GM23338 (cell line): ENCODE measurements at regions not wholly inside any gene's neighbourhood (a gene's known extent, or its start where the extent isn't known, plus 50 kb on each side); places are given as distances from the start of the nearest gene placed in this dataset.

ENCODE experiments used
- ATAC-seq: fragments of 200-7000 bp; cut with Tn5 transposase; 3 replicates; pipeline ENCODE4 v1.9.1; 2020
- DNase-seq: peaks from one replicate; pipeline ENCODE4 v3.0.0-alpha.2; 2015; ENCODE audit warnings: low spot score
- H2AFZ ChIP-seq: fragments of 200-600 bp; sonication (generic); 2 replicates; pipeline ENCODE4 v1.8.0; 2016; ENCODE audit warnings: antibody characterized with exemption, mild to moderate bottlenecking, moderate library complexity
- H3F3A ChIP-seq: fragments of 200-600 bp; sonication (generic); replicated peaks from 2 replicates; pipeline ENCODE4 v1.8.0; 2017; ENCODE audit warnings: antibody characterized with exemption, mixed run types, low read depth
- H3K27ac ChIP-seq: fragments of 200-600 bp; sonication (generic); 2 replicates; pipeline ENCODE4 v1.6.1; 2016; ENCODE audit warnings: low read depth
- H3K27me3 ChIP-seq: fragments of 200-600 bp; sonication (generic); 2 replicates; pipeline ENCODE4 v1.8.0; 2016; ENCODE audit warnings: mild to moderate bottlenecking, mixed run types, moderate library complexity; ENCODE audit not compliant: insufficient read depth
- H3K36me3 ChIP-seq: fragments of 200-600 bp; sonication (generic); 2 replicates; pipeline ENCODE4 v1.8.0; 2016; ENCODE audit warnings: mild to moderate bottlenecking; ENCODE audit not compliant: insufficient read depth
- H3K4me1 ChIP-seq: fragments of 200-600 bp; sonication (generic); 2 replicates; pipeline ENCODE4 v1.8.0; 2016; ENCODE audit warnings: mild to moderate bottlenecking, moderate library complexity; ENCODE audit not compliant: insufficient read depth
- H3K4me2 ChIP-seq: fragments of 200-600 bp; sonication (generic); 2 replicates; pipeline ENCODE4 v1.7.1; 2017; ENCODE audit warnings: mixed run types
- H3K4me3 ChIP-seq: fragments of 200-600 bp; sonication (generic); 2 replicates; pipeline ENCODE4 v1.6.1; 2016; ENCODE audit warnings: mixed run types
- H3K79me2 ChIP-seq: fragments of 200-600 bp; sonication (generic); replicated peaks from 2 replicates; pipeline ENCODE4 v1.8.0; 2017; ENCODE audit warnings: mild to moderate bottlenecking; ENCODE audit not compliant: insufficient read depth
- H3K9me2 ChIP-seq: fragments of 200-600 bp; sonication (generic); 2 replicates; pipeline ENCODE4 v1.8.0; 2017; ENCODE audit not compliant: insufficient read depth
- H4K20me1 ChIP-seq: fragments of 200-600 bp; sonication (generic); replicated peaks from 2 replicates; pipeline ENCODE4 v1.8.0; 2017; ENCODE audit warnings: mild to moderate bottlenecking; ENCODE audit not compliant: insufficient read depth
- H3K27ac Mint-ChIP-seq: 2 replicates; pipeline ENCODE4 v1.8.0; 2020; ENCODE audit warnings: inconsistent platforms, mild to moderate bottlenecking, moderate library complexity, mixed read lengths
- H3K27me3 Mint-ChIP-seq: 3 replicates; pipeline ENCODE4 v1.8.0; 2022; ENCODE audit warnings: low read depth, mild to moderate bottlenecking, moderate library complexity, mixed read lengths, inconsistent platforms; ENCODE audit not compliant: insufficient read depth, poor library complexity
- H3K36me3 Mint-ChIP-seq: 3 replicates; pipeline ENCODE4 v1.8.0; 2021; ENCODE audit warnings: low read depth, mild to moderate bottlenecking, inconsistent platforms, moderate library complexity, mixed read lengths
- H3K4me1 Mint-ChIP-seq: 3 replicates; pipeline ENCODE4 v1.8.0; 2020; ENCODE audit warnings: mild to moderate bottlenecking, inconsistent platforms, mixed read lengths
- H3K4me3 Mint-ChIP-seq: 3 replicates; pipeline ENCODE4 v1.8.0; 2021; ENCODE audit warnings: moderate library complexity, mild to moderate bottlenecking, inconsistent platforms, mixed read lengths
- H3K9me3 Mint-ChIP-seq: 3 replicates; pipeline ENCODE4 v1.8.0; 2020; ENCODE audit warnings: moderate library complexity, mild to moderate bottlenecking, inconsistent platforms, mixed read lengths
- CREB1 ChIP-seq: fragments of 250-450 bp; sonication (Bioruptor Pico); IDR thresholded peaks from 2 replicates; pipeline ENCODE4 v1.5.0; 2020; ENCODE audit warnings: low read depth, mild to moderate bottlenecking, moderate library complexity
- CTCF ChIP-seq, 2 experiments: fragments of 200-600 bp in 1 of 2; sonication (generic) in 1 of 2; conservative IDR thresholded peaks; 2 replicates each; pipeline versions ENCODE4 v1.5.1 to v1.6.1; 2016 to 2017; ENCODE audit warnings: antibody characterized with exemption in 2 of 2, low read depth in 2 of 2, mild to moderate bottlenecking in 2 of 2, moderate library complexity in 1 of 2
- ETS1 ChIP-seq: IDR thresholded peaks from 2 replicates; pipeline ENCODE4 v1.6.1; 2016; ENCODE audit warnings: antibody characterized with exemption
- EZH2 ChIP-seq: fragments of 200-600 bp; sonication (generic); IDR thresholded peaks from one replicate; pipeline ENCODE4 v1.8.0; 2017; ENCODE audit warnings: antibody characterized with exemption, mild to moderate bottlenecking, low read depth; ENCODE audit not compliant: unreplicated experiment
- EZH2phosphoT487 ChIP-seq: fragments of 200-600 bp; sonication (generic); IDR thresholded peaks from one replicate; pipeline ENCODE4 v1.8.1; 2018; ENCODE audit warnings: antibody characterized with exemption; ENCODE audit not compliant: unreplicated experiment
- JUNB ChIP-seq: IDR thresholded peaks from one replicate; pipeline ENCODE4 v1.6.1; 2016; ENCODE audit warnings: antibody characterized with exemption; ENCODE audit not compliant: unreplicated experiment
- NANOG ChIP-seq: IDR thresholded peaks from 2 replicates; pipeline ENCODE4 v1.6.1; 2016; ENCODE audit warnings: antibody characterized with exemption, borderline replicate concordance
- POLR2AphosphoS5 ChIP-seq: IDR thresholded peaks from 2 replicates; pipeline ENCODE4 v1.6.1; 2016; ENCODE audit warnings: antibody characterized with exemption, low read depth
- REST ChIP-seq: IDR thresholded peaks from one replicate; pipeline ENCODE4 v1.6.1; 2018; ENCODE audit warnings: antibody characterized with exemption; ENCODE audit not compliant: unreplicated experiment
- STAT1 ChIP-seq: IDR thresholded peaks from one replicate; pipeline ENCODE4 v1.6.1; 2016; ENCODE audit warnings: antibody characterized with exemption; ENCODE audit not compliant: unreplicated experiment
- ZNF114 ChIP-seq: fragments of 250-450 bp; sonication (Bioruptor Pico); IDR thresholded peaks from 2 replicates; pipeline ENCODE4 v1.5.0; 2020; ENCODE audit warnings: mild to moderate bottlenecking, moderate library complexity
- ZNF331 ChIP-seq: fragments of 250-450 bp; sonication (Bioruptor Pico); IDR thresholded peaks from 2 replicates; pipeline ENCODE4 v1.5.0; 2020; ENCODE audit warnings: low read depth, mild to moderate bottlenecking, moderate library complexity

- TF ChIP-seq CTCF (conservative IDR thresholded peaks at IDR 0.05; ENCODE audit: low read depth in 2 of 2) (no peak), ZNF114 (no peak), EZH2phosphoT487 (no peak), POLR2AphosphoS5 (no peak), CREB1 (CRISPR knock-in tag) (no peak)
Observed at GRCh38 chr4:180994722-180995121, 1248.5 kb upstream of the TENM3 start (continued).

GRCh38 chr4:180999217-180999616 lies 1244.0 kb upstream of the TENM3 start:
- Histone ChIP-seq H3F3A (no peaks in the 10 kb centered on the region), H3K9me2 (no peaks in the 10 kb centered on the region), H3K4me3 (no peak overlapping the region), H4K20me1 (no peaks in the 10 kb centered on the region), H3K4me2 (no peak overlapping the region), H3K4me1 (peaks cover 3% of the 10 kb centered on the region; the same call in 1 of the 2 replicates), H2AFZ (no peak overlapping the region), H3K27ac (no peak overlapping the region), H3K79me2 (no peaks in the 10 kb centered on the region), H3K27me3 (no peaks in the 10 kb centered on the region), H3K36me3 (no peaks in the 10 kb centered on the region)
- DNase-seq (no peak), ATAC-seq (no peak)
- TF ChIP-seq CREB1 (CRISPR knock-in tag): no peak
- TF ChIP-seq EZH2: no peak
- TF ChIP-seq EZH2phosphoT487: no peak
- no peak for TF ChIP-seq ZNF331
- no peak for TF ChIP-seq REST
- no peak for TF ChIP-seq STAT1
- Mint-ChIP-seq H3K36me3 (peaks cover 3% of the 10 kb centered on the region; the same call in 1 of the 3 replicates), H3K27me3 (peaks cover 3% of the 10 kb centered on the region), H3K4me1 (no peaks in the 10 kb centered on the region; the same call in 2 of the 3 replicates), H3K4me3 (no peak overlapping the region), H3K9me3 (peaks cover 3% of the 10 kb centered on the region; the same call in 2 of the 3 replicates), H3K27ac (no peak overlapping the region)

- H2AFZ ChIP-seq: no peak overlapping the region
- H3K27me3 ChIP-seq: no peaks in the 10 kb centered on the region
- H3K4me2 ChIP-seq: no peak overlapping the region
- no peak overlapping the region for H3K27ac ChIP-seq
- H3F3A ChIP-seq: no peaks in the 10 kb centered on the region
- H3K9me2 ChIP-seq: no peaks in the 10 kb centered on the region
- H3K4me3 Mint-ChIP-seq: no peak overlapping the region
- H3K36me3 ChIP-seq: no peaks in the 10 kb centered on the region
- H3K9me3 Mint-ChIP-seq: no peaks in the 10 kb centered on the region; the same call in 2 of the 3 replicates
- H3K27ac Mint-ChIP-seq: no peak overlapping the region
- H3K36me3 Mint-ChIP-seq: no peaks in the 10 kb centered on the region
- DNase-seq (no peak), ATAC-seq (no peak)
- H4K20me1 ChIP-seq: no peaks in the 10 kb centered on the region
- H3K4me1 ChIP-seq: peaks cover 13% of the 10 kb centered on the region; the same call in 1 of the 2 replicates
- no peaks in the 10 kb centered on the region for H3K79me2 ChIP-seq
- peaks cover 11% of the 10 kb centered on the region; the same call in 2 of the 3 replicates for H3K4me1 Mint-ChIP-seq
- no peak overlapping the region for H3K4me3 ChIP-seq
- H3K27me3 Mint-ChIP-seq: peaks cover 1% of the 10 kb centered on the region
- TF ChIP-seq NANOG: no peak
- TF ChIP-seq EZH2: no peak
- TF ChIP-seq ZNF114: no peak
- TF ChIP-seq ZNF331: no peak
- no peak for TF ChIP-seq ETS1
- no peak for TF ChIP-seq JUNB
- TF ChIP-seq POLR2AphosphoS5: no peak
- TF ChIP-seq CREB1 (CRISPR knock-in tag): no peak
- no peak for TF ChIP-seq CTCF (conservative IDR thresholded peaks at IDR 0.05; ENCODE audit: low read depth in 2 of 2)
Observed at GRCh38 chr4:181004056-181004455, 1239.1 kb upstream of the TENM3 start.
